ENCODE measurements at regions not wholly inside any gene's neighbourhood (a gene's known extent, or its start where the extent isn't known, plus 50 kb on each side); places are given as distances from the start of the nearest gene placed in this dataset.

GRCh38 chr2:65739927-65740326 lies 307.5 kb upstream of the SPRED2 start:
- Mint-ChIP-seq H3K9me3 (ENCODE audit: unreplicated experiment) (no peaks in the 10 kb centered on the region), H3K36me3 (ENCODE audit: unreplicated experiment) (no peaks in the 10 kb centered on the region), H3K4me1 (ENCODE audit: low read depth, unreplicated experiment) (no peaks in the 10 kb centered on the region), H3K27ac (ENCODE audit: unreplicated experiment) (no peak overlapping the region), H3K27me3 (ENCODE audit: unreplicated experiment) (no peaks in the 10 kb centered on the region), H3K4me3 (ENCODE audit: unreplicated experiment) (no peak overlapping the region)
- TF ChIP-seq CTCF (IDR thresholded peaks at IDR 0.05; ENCODE audit: partially characterized antibody, unreplicated experiment) = no peak
- DNase-seq = no peak

- Mint-ChIP-seq H3K27me3 (ENCODE audit: unreplicated experiment) (peaks cover 2% of the 10 kb centered on the region), H3K27ac (ENCODE audit: unreplicated experiment) (no peak overlapping the region), H3K36me3 (ENCODE audit: unreplicated experiment) (no peaks in the 10 kb centered on the region), H3K9me3 (ENCODE audit: unreplicated experiment) (no peaks in the 10 kb centered on the region), H3K4me3 (ENCODE audit: unreplicated experiment) (no peak overlapping the region), H3K4me1 (ENCODE audit: low read depth, unreplicated experiment) (no peaks in the 10 kb centered on the region)
- DNase-seq = no peak
- no peak for TF ChIP-seq CTCF (IDR thresholded peaks at IDR 0.05; ENCODE audit: partially characterized antibody, unreplicated experiment)
Observed at GRCh38 chr2:65737452-65738011, 305.1 kb upstream of the SPRED2 start.

GRCh38 chr2:65731476-65731875 lies 299.1 kb upstream of the SPRED2 start:
- Mint-ChIP-seq H3K4me3 (ENCODE audit: unreplicated experiment) (no peak overlapping the region), H3K9me3 (ENCODE audit: unreplicated experiment) (no peaks in the 10 kb centered on the region), H3K4me1 (ENCODE audit: low read depth, unreplicated experiment) (no peaks in the 10 kb centered on the region), H3K27ac (ENCODE audit: unreplicated experiment) (no peak overlapping the region), H3K36me3 (ENCODE audit: unreplicated experiment) (no peaks in the 10 kb centered on the region), H3K27me3 (ENCODE audit: unreplicated experiment) (peaks cover 2% of the 10 kb centered on the region)
- peak; percentile 22 for DNase-seq
- no peak for TF ChIP-seq CTCF (IDR thresholded peaks at IDR 0.05; ENCODE audit: partially characterized antibody, unreplicated experiment)

GRCh38 chr2:65730186-65730585 lies 297.8 kb upstream of the SPRED2 start:
- no peaks in the 10 kb centered on the region for H3K4me1 Mint-ChIP-seq (ENCODE audit: low read depth, unreplicated experiment)
- H3K27me3 Mint-ChIP-seq (ENCODE audit: unreplicated experiment) = peaks cover 2% of the 10 kb centered on the region
- no peak overlapping the region for H3K4me3 Mint-ChIP-seq (ENCODE audit: unreplicated experiment)
- DNase-seq = no peak
- no peak for TF ChIP-seq CTCF (IDR thresholded peaks at IDR 0.05; ENCODE audit: partially characterized antibody, unreplicated experiment)
- no peaks in the 10 kb centered on the region for H3K36me3 Mint-ChIP-seq (ENCODE audit: unreplicated experiment)
- no peak overlapping the region for H3K27ac Mint-ChIP-seq (ENCODE audit: unreplicated experiment)
- H3K9me3 Mint-ChIP-seq (ENCODE audit: unreplicated experiment) = no peaks in the 10 kb centered on the region

GRCh38 chr2:65729246-65729645 lies 296.8 kb upstream of the SPRED2 start:
- Mint-ChIP-seq H3K4me3 (ENCODE audit: unreplicated experiment) (no peak overlapping the region), H3K9me3 (ENCODE audit: unreplicated experiment) (no peaks in the 10 kb centered on the region), H3K27me3 (ENCODE audit: unreplicated experiment) (no peaks in the 10 kb centered on the region), H3K36me3 (ENCODE audit: unreplicated experiment) (no peaks in the 10 kb centered on the region), H3K27ac (ENCODE audit: unreplicated experiment) (no peak overlapping the region), H3K4me1 (ENCODE audit: low read depth, unreplicated experiment) (no peaks in the 10 kb centered on the region)
- DNase-seq = no peak
- TF ChIP-seq CTCF (IDR thresholded peaks at IDR 0.05; ENCODE audit: partially characterized antibody, unreplicated experiment) = no peak

All from glutamatergic neuron (in vitro differentiated cells).